ENCODE measurements at regions not wholly inside any gene's neighbourhood (a gene's known extent, or its start where the extent isn't known, plus 50 kb on each side); places are given as distances from the start of the nearest gene placed in this dataset.

- no peak for DNase-seq
These were observed 404.4 kb downstream of the SIPA1L2 start for GRCh38 chr1:232225336-232226131.

GRCh38 chr1:232223887-232224286 lies 406.0 kb downstream of the SIPA1L2 start:
- no peak for DNase-seq

- no peak for DNase-seq
These were observed 406.7 kb downstream of the SIPA1L2 start for GRCh38 chr1:232223183-232223708.

- DNase-seq: no peak
These were observed 407.3 kb downstream of the SIPA1L2 start for GRCh38 chr1:232222614-232223013.

GRCh38 chr1:232221802-232222499 lies 408.0 kb downstream of the SIPA1L2 start:
- DNase-seq: no peak

GRCh38 chr1:232218955-232219865 lies 410.7 kb downstream of the SIPA1L2 start:
- DNase-seq: no peak

GRCh38 chr1:232213928-232214327 lies 416.0 kb downstream of the SIPA1L2 start:
- no peak for DNase-seq

- no peak for DNase-seq
These were observed 417.7 kb downstream of the SIPA1L2 start for GRCh38 chr1:232212253-232212652.

GRCh38 chr1:232211149-232211548 lies 418.8 kb downstream of the SIPA1L2 start:
- peak in 1 of 2 experiments; percentile 1 for DNase-seq

GRCh38 chr1:232209357-232209756 lies 420.6 kb downstream of the SIPA1L2 start:
- no peak for DNase-seq

GRCh38 chr1:232207073-232207866 lies 422.7 kb downstream of the SIPA1L2 start:
- DNase-seq: no peak

- DNase-seq: no peak
These were observed 425.7 kb downstream of the SIPA1L2 start for GRCh38 chr1:232204269-232204668.

GRCh38 chr1:232201024-232201423 lies 428.9 kb downstream of the SIPA1L2 start:
- DNase-seq: no peak

GRCh38 chr1:232196042-232196441 lies 433.9 kb downstream of the SIPA1L2 start:
- DNase-seq: no peak

GRCh38 chr1:232194424-232194823 lies 435.5 kb downstream of the SIPA1L2 start:
- no peak for DNase-seq

- no peak for DNase-seq
These were observed 436.5 kb downstream of the SIPA1L2 start for GRCh38 chr1:232193451-232193783.

GRCh38 chr1:232192781-232193450 lies 437.0 kb downstream of the SIPA1L2 start:
- DNase-seq: no peak

- DNase-seq: no peak
These were observed 438.4 kb downstream of the SIPA1L2 start for GRCh38 chr1:232191560-232191959.

- DNase-seq: no peak
These were observed 441.6 kb downstream of the SIPA1L2 start for GRCh38 chr1:232188318-232188717.

GRCh38 chr1:232186931-232187330 lies 443.0 kb downstream of the SIPA1L2 start:
- DNase-seq: no peak

Data from AML-193 (cell line).